Duodenal mucosa (tissue), 2 donors: ENCODE measurements at regions not wholly inside any gene's neighbourhood (a gene's known extent, or its start where the extent isn't known, plus 50 kb on each side); places are given as distances from the start of the nearest gene placed in this dataset.

Experiments used
- H3K27ac ChIP-seq: one replicate; pipeline ENCODE4 v1.7.0; 2013; ENCODE audit warnings: low read depth, low read length
- H3K27me3 ChIP-seq, 2 donors: one replicate each; pipeline ENCODE4 v1.7.0; 2013; ENCODE audit warnings: low read length in 2 of 2, control low read depth in 1 of 2; ENCODE audit not compliant: insufficient read depth in 2 of 2, control insufficient read depth in 1 of 2
- H3K36me3 ChIP-seq, 2 donors: one replicate each; pipeline ENCODE4 v1.7.0; 2013; ENCODE audit warnings: low read length in 2 of 2, control low read depth in 1 of 2; ENCODE audit not compliant: insufficient read depth in 2 of 2, control insufficient read depth in 1 of 2
- H3K4me1 ChIP-seq, 2 donors: one replicate each; pipeline ENCODE4 v1.7.0; 2013; ENCODE audit warnings: low read length in 2 of 2, control low read depth in 1 of 2; ENCODE audit not compliant: insufficient read depth in 2 of 2, control insufficient read depth in 1 of 2
- H3K4me3 ChIP-seq, 2 donors: one replicate each; pipeline ENCODE4 v1.7.0; 2013; ENCODE audit warnings: low read length in 2 of 2, low read depth in 1 of 2
- H3K9ac ChIP-seq, 2 donors: one replicate each; pipeline ENCODE4 v1.7.0; 2013; ENCODE audit warnings: low read length in 2 of 2, low read depth in 1 of 2
- H3K9me3 ChIP-seq, 2 donors: one replicate each; pipeline ENCODE4 v1.7.0; 2013; ENCODE audit warnings: low read length in 2 of 2, control low read depth in 1 of 2; ENCODE audit not compliant: control insufficient read depth in 1 of 2

DNA sequence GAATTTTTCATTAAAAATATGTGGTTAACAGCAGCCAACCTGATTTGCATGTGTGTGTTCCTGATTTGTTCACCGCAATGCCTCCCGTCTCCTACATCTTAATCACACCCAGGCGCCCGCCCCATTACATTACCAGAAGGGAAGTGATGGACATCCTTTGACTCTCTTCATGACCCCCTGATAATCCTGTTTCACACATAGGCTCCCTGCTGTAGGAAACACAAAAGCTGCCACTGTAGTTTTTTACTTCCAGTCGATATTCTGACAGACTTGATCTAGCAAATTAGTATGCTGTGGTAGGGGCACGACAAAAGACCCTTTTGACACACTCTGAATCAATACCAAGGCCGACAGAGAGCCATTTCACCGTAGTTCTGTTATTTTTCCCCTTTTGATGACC lies 287.8 kb upstream of the ISL1 start:
- no peak overlapping the region for H3K4me3 ChIP-seq
- no peaks in the 10 kb centered on the region for H3K9me3 ChIP-seq
- no peaks in the 10 kb centered on the region for H3K27me3 ChIP-seq
- no peak overlapping the region for H3K27ac ChIP-seq
- H3K36me3 ChIP-seq, result no peaks in the 10 kb centered on the region
- H3K9ac ChIP-seq, result no peak overlapping the region
- H3K4me1 ChIP-seq, result no peaks in the 10 kb centered on the region

DNA sequence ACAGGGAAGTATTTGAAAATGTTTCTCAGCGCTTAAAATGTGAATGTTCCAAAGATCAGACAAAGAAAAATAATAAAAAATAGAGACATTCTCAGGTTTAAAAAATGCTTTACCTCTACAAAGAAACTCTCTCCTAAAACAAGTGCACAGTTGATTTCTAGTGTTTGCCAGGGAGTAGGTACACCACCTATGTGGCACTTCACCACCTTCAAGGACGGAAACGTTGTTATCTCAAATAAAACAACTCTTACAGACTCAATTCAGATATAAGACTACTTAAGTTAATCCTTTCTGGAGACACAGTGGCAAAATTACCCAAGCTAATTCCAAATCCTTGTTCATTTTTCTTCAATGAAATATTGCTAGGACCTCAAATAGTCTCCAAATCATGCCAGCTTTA lies 286.4 kb upstream of the ISL1 start:
- H3K9ac ChIP-seq, result no peak overlapping the region
- no peaks in the 10 kb centered on the region for H3K27me3 ChIP-seq
- H3K36me3 ChIP-seq, result no peaks in the 10 kb centered on the region
- H3K27ac ChIP-seq, result no peak overlapping the region
- no peaks in the 10 kb centered on the region for H3K9me3 ChIP-seq
- no peak overlapping the region for H3K4me3 ChIP-seq
- no peaks in the 10 kb centered on the region for H3K4me1 ChIP-seq

DNA sequence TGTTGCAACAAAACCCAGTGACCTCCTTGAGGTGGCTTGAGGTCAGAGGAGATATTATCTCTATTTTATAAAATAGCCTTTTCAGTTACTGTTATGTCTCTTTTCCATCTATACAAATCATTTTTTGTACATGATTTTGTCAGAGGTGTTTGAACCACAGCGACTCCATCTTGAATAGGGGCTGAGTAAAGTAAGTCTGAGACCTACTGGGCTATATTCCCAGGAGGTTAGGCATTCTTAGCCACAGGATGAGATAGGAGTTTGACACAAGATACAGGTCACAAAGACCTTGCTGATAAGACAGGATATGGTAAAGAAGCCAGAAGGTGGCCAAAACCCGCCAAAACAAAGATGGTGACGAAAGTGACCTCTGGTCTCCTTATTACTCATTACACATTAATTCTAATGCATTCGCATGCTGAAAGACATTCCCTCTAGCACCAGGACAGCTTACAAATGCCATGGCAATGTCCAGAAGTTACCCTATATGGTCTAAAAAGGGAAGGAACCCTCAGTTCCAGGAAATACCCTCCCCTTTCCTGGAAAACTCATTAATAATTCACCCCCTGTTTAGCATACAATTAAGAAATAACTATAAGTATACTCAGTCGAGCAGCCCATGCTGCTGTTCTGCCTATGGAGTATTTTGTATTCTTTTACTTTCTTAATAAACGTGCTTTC lies 283.9 kb upstream of the ISL1 start:
- H3K36me3 ChIP-seq, result no peaks in the 10 kb centered on the region
- no peak overlapping the region for H3K27ac ChIP-seq
- no peaks in the 10 kb centered on the region for H3K27me3 ChIP-seq
- no peaks in the 10 kb centered on the region for H3K9me3 ChIP-seq
- H3K4me1 ChIP-seq, result no peaks in the 10 kb centered on the region
- H3K9ac ChIP-seq, result no peak overlapping the region
- H3K4me3 ChIP-seq, result no peak overlapping the region

DNA sequence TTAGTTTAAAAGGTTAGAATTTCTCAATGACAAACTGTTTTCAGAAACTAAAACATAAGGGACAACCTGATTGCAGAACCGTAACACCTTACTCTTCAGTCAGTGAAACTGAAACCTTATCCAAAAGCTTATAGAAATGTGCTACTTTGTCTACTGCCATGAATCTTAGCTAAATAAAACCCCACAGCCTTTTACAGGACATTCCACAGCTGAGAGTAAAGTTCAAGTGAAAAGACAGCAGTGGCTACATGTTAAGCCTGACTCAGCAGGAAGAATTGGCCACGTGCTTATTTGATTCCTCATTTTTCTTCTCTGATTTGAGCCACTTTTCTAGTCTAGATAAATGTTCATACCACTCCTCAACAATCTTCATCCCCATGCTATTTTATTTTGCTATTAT lies 278.7 kb upstream of the ISL1 start:
- no peaks in the 10 kb centered on the region for H3K36me3 ChIP-seq
- H3K4me3 ChIP-seq, result no peak overlapping the region
- no peaks in the 10 kb centered on the region for H3K27me3 ChIP-seq
- H3K9me3 ChIP-seq, result no peaks in the 10 kb centered on the region
- no peak overlapping the region for H3K9ac ChIP-seq
- no peak overlapping the region for H3K27ac ChIP-seq
- H3K4me1 ChIP-seq, result no peaks in the 10 kb centered on the region

DNA sequence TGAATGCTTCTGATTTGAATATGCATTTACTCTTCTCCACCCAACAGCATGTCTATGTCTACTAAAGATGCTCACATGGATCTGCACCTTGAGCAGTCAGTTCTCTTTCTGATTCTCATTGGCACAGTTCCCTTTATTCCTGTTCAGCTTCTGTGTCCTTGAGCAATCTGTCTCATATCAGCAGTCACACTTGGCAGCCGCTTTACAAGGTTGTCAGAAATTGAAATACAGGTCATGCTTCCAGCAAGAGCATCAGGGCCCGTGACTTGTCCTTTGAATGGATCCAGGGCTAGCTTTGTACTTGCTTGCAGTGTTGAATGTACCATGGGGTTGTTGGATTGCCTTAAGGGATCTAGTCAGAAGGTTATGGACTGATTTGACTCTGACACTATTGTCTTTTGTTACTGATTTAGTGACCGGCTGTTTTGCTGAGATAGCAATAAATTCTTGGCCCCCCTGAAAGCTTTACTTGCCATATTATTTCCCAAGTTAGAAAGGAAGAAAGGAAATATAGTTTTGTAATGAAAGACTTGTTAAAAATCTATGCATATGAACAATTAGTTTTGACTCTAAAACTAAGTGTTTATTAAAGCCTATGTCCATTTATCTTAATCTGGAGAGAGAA lies 273.4 kb upstream of the ISL1 start:
- no peaks in the 10 kb centered on the region for H3K9me3 ChIP-seq
- H3K27me3 ChIP-seq, result no peaks in the 10 kb centered on the region
- H3K4me3 ChIP-seq, result no peak overlapping the region
- no peak overlapping the region for H3K9ac ChIP-seq
- H3K4me1 ChIP-seq, result no peaks in the 10 kb centered on the region
- H3K27ac ChIP-seq, result no peak overlapping the region
- no peaks in the 10 kb centered on the region for H3K36me3 ChIP-seq

DNA sequence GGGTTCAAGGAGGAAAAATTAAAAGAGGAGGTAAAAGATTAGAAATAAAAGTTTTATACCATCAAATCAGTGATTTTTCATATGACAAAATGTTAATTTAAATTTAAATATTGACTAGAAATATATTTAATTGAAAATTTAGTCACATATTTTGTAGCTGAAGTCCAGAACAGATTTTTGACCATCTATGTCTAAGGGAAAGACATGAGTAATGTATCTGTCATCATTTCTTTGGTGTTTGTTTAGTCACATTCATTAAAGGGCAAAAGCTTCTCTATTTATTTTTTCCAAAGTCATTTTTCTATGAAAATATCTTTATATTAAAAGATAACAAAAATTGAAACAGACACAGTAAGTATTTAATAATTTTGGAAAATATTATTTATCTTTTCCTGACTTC lies 252.0 kb upstream of the ISL1 start:
- H3K9me3 ChIP-seq, result no peaks in the 10 kb centered on the region
- no peak overlapping the region for H3K27ac ChIP-seq
- no peaks in the 10 kb centered on the region for H3K4me1 ChIP-seq
- H3K36me3 ChIP-seq, result no peaks in the 10 kb centered on the region
- no peak overlapping the region for H3K9ac ChIP-seq
- H3K4me3 ChIP-seq, result no peak overlapping the region
- H3K27me3 ChIP-seq, result no peaks in the 10 kb centered on the region

DNA sequence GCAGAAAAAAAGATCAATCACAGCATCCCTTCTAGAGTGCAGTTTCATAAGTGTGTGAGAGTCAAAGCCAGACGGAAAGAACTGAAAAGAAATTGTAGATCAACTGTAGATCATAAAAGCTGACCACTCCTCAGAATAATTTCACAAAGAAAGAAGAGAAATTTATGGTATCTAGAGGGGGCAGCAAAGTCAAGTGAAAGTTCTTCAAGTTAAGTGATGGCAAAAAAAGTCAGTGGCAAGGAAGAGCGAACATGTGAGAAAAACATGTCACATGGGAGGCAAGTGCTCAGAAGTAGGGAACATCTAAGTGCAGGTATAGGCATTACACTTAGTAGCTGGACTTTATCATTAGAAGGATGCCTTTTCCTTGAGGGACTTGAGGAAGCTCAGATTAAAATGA lies 245.1 kb upstream of the ISL1 start:
- no peaks in the 10 kb centered on the region for H3K27me3 ChIP-seq
- H3K4me3 ChIP-seq, result no peak overlapping the region
- no peaks in the 10 kb centered on the region for H3K4me1 ChIP-seq
- no peak overlapping the region for H3K27ac ChIP-seq
- no peak overlapping the region for H3K9ac ChIP-seq
- H3K36me3 ChIP-seq, result no peaks in the 10 kb centered on the region
- H3K9me3 ChIP-seq, result no peaks in the 10 kb centered on the region

DNA sequence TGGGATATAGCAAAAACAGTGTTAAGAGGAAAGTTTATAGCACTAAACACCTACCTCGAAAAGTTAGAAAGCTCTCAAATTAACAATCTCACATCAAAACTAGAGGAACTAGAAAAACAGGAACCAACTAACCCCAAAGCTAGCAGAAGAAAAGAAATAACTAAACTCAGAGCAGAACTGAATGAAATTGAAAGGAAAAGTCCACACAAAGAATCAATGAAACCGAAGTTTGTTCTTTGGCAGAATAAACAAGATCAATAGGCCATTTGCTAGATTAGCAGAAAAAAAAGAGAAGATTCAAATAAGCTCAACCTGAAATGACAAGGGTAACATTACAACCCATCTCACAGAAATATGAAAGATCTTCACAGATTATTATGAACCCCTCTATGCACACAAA lies 234.8 kb upstream of the ISL1 start:
- no peaks in the 10 kb centered on the region for H3K4me1 ChIP-seq
- H3K36me3 ChIP-seq, result no peaks in the 10 kb centered on the region
- no peak overlapping the region for H3K4me3 ChIP-seq
- H3K27ac ChIP-seq, result no peak overlapping the region
- H3K27me3 ChIP-seq, result no peaks in the 10 kb centered on the region
- peaks cover 0 to 5% of the 10 kb centered on the region in 2 donors for H3K9me3 ChIP-seq
- no peak overlapping the region for H3K9ac ChIP-seq

- no peaks in the 10 kb centered on the region for H3K27me3 ChIP-seq
- H3K9me3 ChIP-seq, result no peaks in the 10 kb centered on the region
- no peak overlapping the region for H3K27ac ChIP-seq
- H3K36me3 ChIP-seq, result no peaks in the 10 kb centered on the region
- H3K4me1 ChIP-seq, result no peaks in the 10 kb centered on the region
- H3K9ac ChIP-seq, result no peak overlapping the region
- no peak overlapping the region for H3K4me3 ChIP-seq
Observed at GRCh38 chr5:51156222-51156621, 227.0 kb upstream of the ISL1 start.

DNA sequence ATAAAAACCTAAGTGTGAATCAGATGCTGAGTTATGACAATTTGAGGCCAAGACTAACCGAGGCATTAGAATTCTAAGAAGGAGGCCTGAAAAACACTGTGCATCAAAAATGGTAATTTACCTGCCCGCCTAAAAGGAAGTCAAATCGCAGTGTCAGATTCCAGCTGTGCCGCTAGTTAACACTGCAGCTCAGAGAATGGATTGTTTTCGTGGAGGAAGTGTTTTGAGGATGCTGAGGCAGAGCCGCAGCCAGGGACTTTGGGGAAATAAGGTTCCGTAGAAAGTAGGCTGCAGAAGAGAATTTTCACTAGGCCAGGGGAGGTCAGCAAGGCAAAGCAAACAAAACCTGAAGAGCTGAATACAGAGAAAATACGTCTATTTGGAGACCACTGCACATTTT lies 226.4 kb upstream of the ISL1 start:
- no peak overlapping the region for H3K4me3 ChIP-seq
- no peak overlapping the region for H3K27ac ChIP-seq
- no peak overlapping the region for H3K9ac ChIP-seq
- H3K4me1 ChIP-seq, result no peaks in the 10 kb centered on the region
- no peaks in the 10 kb centered on the region for H3K27me3 ChIP-seq
- no peaks in the 10 kb centered on the region for H3K36me3 ChIP-seq
- peaks cover 0 to under 1% of the 10 kb centered on the region in 2 donors for H3K9me3 ChIP-seq
